Natural killer cell (primary cell): ENCODE measurements at regions not wholly inside any gene's neighbourhood (a gene's known extent, or its start where the extent isn't known, plus 50 kb on each side); places are given as distances from the start of the nearest gene placed in this dataset.

Source experiments
- ATAC-seq, 3 donors: fragments of 150-1000 bp in 2 of 3; fragments of 200-7000 bp in 1 of 3; cut with Tn5 transposase; 1 replicate in 1 of 3; 2 replicates in 2 of 3; pipeline ENCODE4 v1.10.0; 2021; ENCODE audit warnings: mild to moderate bottlenecking in 2 of 3, moderate library complexity in 2 of 3
- DNase-seq, 2 donors: peaks; one replicate each; pipeline versions ENCODE4 v3.0.0 to v3.0.0-alpha.2; 2013 to 2021; ENCODE audit warnings: mixed read lengths in 1 of 2
- H3K27ac ChIP-seq: one replicate; pipeline ENCODE4 v1.5.1; 2013; ENCODE audit warnings: mild to moderate bottlenecking, low read length
- H3K27me3 ChIP-seq: one replicate; pipeline ENCODE4 v1.6.1; 2013; ENCODE audit warnings: low read length; ENCODE audit not compliant: control insufficient read depth, insufficient read depth
- H3K36me3 ChIP-seq: one replicate; pipeline ENCODE4 v1.6.1; 2013; ENCODE audit warnings: low read length; ENCODE audit not compliant: control insufficient read depth, insufficient read depth
- H3K4me1 ChIP-seq: one replicate; pipeline ENCODE4 v1.6.1; 2013; ENCODE audit warnings: low read length; ENCODE audit not compliant: control insufficient read depth, insufficient read depth
- H3K4me3 ChIP-seq: one replicate; pipeline ENCODE4 v1.5.1; 2013; ENCODE audit warnings: low read length
- H3K9me3 ChIP-seq: one replicate; pipeline ENCODE4 v1.6.1; 2013; ENCODE audit warnings: low read length; ENCODE audit not compliant: control insufficient read depth, insufficient read depth
- H3K27ac Mint-ChIP-seq, 2 donors: one replicate each; pipeline ENCODE4 v1.8.0; 2022; ENCODE audit warnings: mild to moderate bottlenecking in 2 of 2, mixed read lengths in 2 of 2, moderate library complexity in 1 of 2
- H3K27me3 Mint-ChIP-seq, 2 donors: one replicate each; pipeline ENCODE4 v1.8.0; 2022; ENCODE audit warnings: low read depth in 2 of 2, mixed read lengths in 2 of 2
- H3K36me3 Mint-ChIP-seq: one replicate; pipeline ENCODE4 v1.8.0; 2022; ENCODE audit warnings: mixed read lengths
- H3K4me1 Mint-ChIP-seq, 2 donors: one replicate each; pipeline ENCODE4 v1.8.0; 2022; ENCODE audit warnings: mixed read lengths in 2 of 2
- H3K4me3 Mint-ChIP-seq: one replicate; pipeline ENCODE4 v1.8.0; 2022; ENCODE audit warnings: mild to moderate bottlenecking, moderate library complexity, mixed read lengths
- H3K9me3 Mint-ChIP-seq, 2 donors: one replicate each; pipeline ENCODE4 v1.8.0; 2022; ENCODE audit warnings: mixed read lengths in 2 of 2
- WGBS: methylation state at CpG from one replicate; pipeline ENCODE4 v1.1.7; 2013; ENCODE audit warnings: missing lambda C conversion rate; ENCODE audit not compliant: insufficient coverage; 5-methylcytosine and 5-hydroxymethylcytosine counted together
- intact Hi-C: fragments of 100-400 bp; cut with micrococcal nuclease; formaldehyde crosslinking; loops from one replicate; pipeline ENCODE4 v1.14.2; 2022
- TF ChIP-seq, protein P1 (sequence below): fragments of 200-600 bp; IDR thresholded peaks from one replicate; pipeline ENCODE4 v1.8.0; 2022; ENCODE audit warnings: antibody characterized with exemption

GRCh38 chr10:120963594-120964220 is 112.5 kb downstream of the WDR11 start:
- Mint-ChIP-seq H3K9me3 (no peaks in the 10 kb centered on the region), H3K27me3 (peaks cover 6 to 18% of the 10 kb centered on the region in 2 donors), H3K4me1 (no peaks in the 10 kb centered on the region), H3K4me3 (no peak overlapping the region), H3K27ac (no peak overlapping the region), H3K36me3 (no peaks in the 10 kb centered on the region)
- Histone ChIP-seq H3K4me1 (no peaks in the 10 kb centered on the region), H3K27ac (no peak overlapping the region), H3K4me3 (no peak overlapping the region), H3K27me3 (peaks cover 1% of the 10 kb centered on the region), H3K36me3 (no peaks in the 10 kb centered on the region), H3K9me3 (no peaks in the 10 kb centered on the region)
- DNase-seq (no peak), ATAC-seq (no peak)
- 74% methylated on average over 5 of the region's 5 CpGs for whole genome bisulfite sequencing
- intact Hi-C loops, result no loop called here
- TF ChIP-seq, protein P1, sequence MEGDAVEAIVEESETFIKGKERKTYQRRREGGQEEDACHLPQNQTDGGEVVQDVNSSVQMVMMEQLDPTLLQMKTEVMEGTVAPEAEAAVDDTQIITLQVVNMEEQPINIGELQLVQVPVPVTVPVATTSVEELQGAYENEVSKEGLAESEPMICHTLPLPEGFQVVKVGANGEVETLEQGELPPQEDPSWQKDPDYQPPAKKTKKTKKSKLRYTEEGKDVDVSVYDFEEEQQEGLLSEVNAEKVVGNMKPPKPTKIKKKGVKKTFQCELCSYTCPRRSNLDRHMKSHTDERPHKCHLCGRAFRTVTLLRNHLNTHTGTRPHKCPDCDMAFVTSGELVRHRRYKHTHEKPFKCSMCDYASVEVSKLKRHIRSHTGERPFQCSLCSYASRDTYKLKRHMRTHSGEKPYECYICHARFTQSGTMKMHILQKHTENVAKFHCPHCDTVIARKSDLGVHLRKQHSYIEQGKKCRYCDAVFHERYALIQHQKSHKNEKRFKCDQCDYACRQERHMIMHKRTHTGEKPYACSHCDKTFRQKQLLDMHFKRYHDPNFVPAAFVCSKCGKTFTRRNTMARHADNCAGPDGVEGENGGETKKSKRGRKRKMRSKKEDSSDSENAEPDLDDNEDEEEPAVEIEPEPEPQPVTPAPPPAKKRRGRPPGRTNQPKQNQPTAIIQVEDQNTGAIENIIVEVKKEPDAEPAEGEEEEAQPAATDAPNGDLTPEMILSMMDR, result no peak

- H3K27me3 Mint-ChIP-seq, result peaks cover 9 to 15% of the 10 kb centered on the region in 2 donors
- TF ChIP-seq, protein P1, result no peak
- peaks cover 3% of the 10 kb centered on the region for H3K27me3 ChIP-seq
Observed at GRCh38 chr10:120966657-120967045, 115.5 kb downstream of the WDR11 start.

GRCh38 chr10:120969219-120969645 is 118.1 kb downstream of the WDR11 start:
- DNase-seq, result no peak

More at GRCh38 chr10:120966657-120967045, 115.5 kb downstream of the WDR11 start:
- intact Hi-C loops, result no loop called here
- Mint-ChIP-seq H3K4me3 (no peak overlapping the region), H3K9me3 (no peaks in the 10 kb centered on the region), H3K4me1 (no peaks in the 10 kb centered on the region), H3K27ac (no peak overlapping the region), H3K36me3 (no peaks in the 10 kb centered on the region)
- no peak for ATAC-seq
- Histone ChIP-seq H3K27ac (no peak overlapping the region), H3K4me1 (no peaks in the 10 kb centered on the region), H3K9me3 (peaks cover 4% of the 10 kb centered on the region), H3K4me3 (no peak overlapping the region), H3K36me3 (no peaks in the 10 kb centered on the region)
- no peak for DNase-seq
- WGBS, result 88% methylated on average over 5 of the region's 6 CpGs

More at GRCh38 chr10:120969219-120969645, 118.1 kb downstream of the WDR11 start:
- Histone ChIP-seq H3K36me3 (no peaks in the 10 kb centered on the region), H3K9me3 (peaks cover 4% of the 10 kb centered on the region), H3K4me3 (no peak overlapping the region), H3K4me1 (no peaks in the 10 kb centered on the region), H3K27me3 (peaks cover 3% of the 10 kb centered on the region), H3K27ac (no peak overlapping the region)
- Mint-ChIP-seq H3K36me3 (peaks cover 3% of the 10 kb centered on the region), H3K9me3 (peaks cover 0 to 2% of the 10 kb centered on the region in 2 donors), H3K27ac (no peak overlapping the region), H3K27me3 (peaks cover 14 to 21% of the 10 kb centered on the region in 2 donors), H3K4me3 (no peak overlapping the region), H3K4me1 (no peaks in the 10 kb centered on the region)
- TF ChIP-seq, protein P1, result no peak
- no peak for ATAC-seq
- 37% methylated on average over 4 of the region's 5 CpGs for WGBS
- intact Hi-C loops, result no loop called here
